ENCODE measurements at regions not wholly inside any gene's neighbourhood (a gene's known extent, or its start where the extent isn't known, plus 50 kb on each side); places are given as distances from the start of the nearest gene placed in this dataset.
A peak's percentile ranks its signal among the peaks of the same experiment; 100 is the strongest.

DNA sequence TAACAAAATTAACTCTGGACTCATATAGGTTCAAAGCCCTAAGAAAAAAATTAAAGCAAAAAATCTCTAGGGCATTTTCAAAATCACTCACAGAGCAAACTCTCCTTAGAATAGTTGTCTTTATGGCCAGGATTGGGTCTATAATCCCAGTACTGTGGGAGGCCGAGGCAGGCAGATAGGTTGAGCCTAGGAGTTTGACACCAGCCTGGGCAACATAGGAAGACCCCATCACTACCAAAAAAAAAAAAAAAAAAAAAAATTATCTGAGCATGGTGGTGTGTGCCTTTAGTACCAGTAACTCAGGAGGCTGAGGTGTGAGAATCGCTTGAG, 378.1 kb upstream of the TGFBR2 start:
- DNase-seq, result no peak
- Mint-ChIP-seq H3K27me3 (no peaks in the 10 kb centered on the region), H3K27ac (peak overlapping the region; percentile 75), H3K36me3 (peaks cover 13% of the 10 kb centered on the region), H3K9me3 (peaks cover 10% of the 10 kb centered on the region), H3K4me3 (no peak overlapping the region), H3K4me1 (peaks cover 44% of the 10 kb centered on the region)
- CTCF ChIA-PET, result no interaction called here

DNA sequence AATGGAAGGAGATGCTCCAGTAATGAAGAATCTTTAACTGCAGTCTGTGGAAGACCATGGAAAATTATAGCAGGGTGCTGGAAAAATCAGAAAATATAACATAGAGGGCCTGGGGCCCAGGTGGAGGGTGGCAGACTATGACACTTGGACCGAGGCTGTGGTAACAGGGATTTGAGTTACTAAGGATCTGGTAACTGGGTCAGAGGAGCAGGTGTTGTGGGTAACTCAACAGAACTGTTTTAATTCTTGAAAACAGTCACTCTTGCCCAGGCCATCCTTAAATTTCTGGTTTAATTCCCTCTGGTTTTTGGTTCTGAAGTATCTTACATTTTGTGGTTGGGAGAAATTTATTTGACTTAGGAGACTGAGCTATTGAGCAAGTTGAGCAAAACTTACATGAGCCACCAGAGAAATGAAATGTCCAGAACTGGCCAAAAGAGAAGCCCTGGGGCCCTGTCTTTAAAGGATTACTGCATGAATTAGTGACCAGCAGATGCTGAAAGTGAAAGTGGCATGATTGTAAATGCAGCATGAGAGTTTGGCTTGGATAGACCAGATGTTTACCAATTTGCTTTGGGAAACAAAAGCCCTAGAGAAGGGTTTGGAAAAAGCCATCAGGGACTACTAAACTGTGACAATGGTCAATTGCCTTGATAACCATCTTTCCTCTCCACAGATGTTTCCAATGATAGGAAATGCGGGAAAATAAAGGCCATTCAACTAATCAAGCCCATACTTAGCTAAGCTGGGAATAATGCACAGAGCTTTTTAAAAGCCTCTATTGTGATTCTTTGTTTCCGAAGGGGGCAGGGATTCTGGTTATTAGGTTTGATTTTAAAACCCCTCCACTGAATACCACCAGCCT, 374.9 kb upstream of the TGFBR2 start:
- H3K9me3 Mint-ChIP-seq, result peaks cover 5% of the 10 kb centered on the region
- peaks cover 28% of the 10 kb centered on the region for H3K4me1 Mint-ChIP-seq
- H3K27me3 Mint-ChIP-seq, result no peaks in the 10 kb centered on the region
- no peak for DNase-seq
- CTCF ChIA-PET, result interaction anchor here (1.2 kb wide), 1 partner anchor 461 kb away, joined by 3 read pairs; no protein-coding TSS in a partner anchor
- no peak overlapping the region for H3K4me3 Mint-ChIP-seq
- no peak overlapping the region for H3K27ac Mint-ChIP-seq
- H3K36me3 Mint-ChIP-seq, result peaks cover 11% of the 10 kb centered on the region

DNA sequence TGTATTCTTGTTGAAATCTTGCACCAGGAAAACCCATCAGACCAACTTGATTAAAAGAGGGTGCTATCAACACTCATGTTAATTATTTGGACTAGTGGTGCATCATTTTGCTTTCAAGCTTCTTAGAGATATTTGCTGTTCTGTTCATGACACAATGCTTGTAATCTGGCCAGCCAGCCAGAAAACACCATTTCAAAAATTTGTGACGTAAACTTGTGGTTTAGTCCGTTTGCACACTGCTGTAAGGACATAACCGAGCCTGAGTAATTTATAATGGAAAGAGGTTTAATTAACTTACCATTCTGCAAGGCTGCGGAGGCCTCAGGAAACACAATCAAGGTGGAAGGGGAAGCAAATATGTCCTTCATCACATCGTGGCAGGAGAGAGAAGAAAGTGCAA, 374.3 kb upstream of the TGFBR2 start:
- H3K36me3 Mint-ChIP-seq, result peaks cover 10% of the 10 kb centered on the region
- H3K9me3 Mint-ChIP-seq, result peaks cover 4% of the 10 kb centered on the region
- H3K27ac Mint-ChIP-seq, result no peak overlapping the region
- no peak overlapping the region for H3K4me3 Mint-ChIP-seq
- no peak for DNase-seq
- peaks cover 3% of the 10 kb centered on the region for H3K27me3 Mint-ChIP-seq
- H3K4me1 Mint-ChIP-seq, result peaks cover 22% of the 10 kb centered on the region
- CTCF ChIA-PET, result no interaction called here

DNA sequence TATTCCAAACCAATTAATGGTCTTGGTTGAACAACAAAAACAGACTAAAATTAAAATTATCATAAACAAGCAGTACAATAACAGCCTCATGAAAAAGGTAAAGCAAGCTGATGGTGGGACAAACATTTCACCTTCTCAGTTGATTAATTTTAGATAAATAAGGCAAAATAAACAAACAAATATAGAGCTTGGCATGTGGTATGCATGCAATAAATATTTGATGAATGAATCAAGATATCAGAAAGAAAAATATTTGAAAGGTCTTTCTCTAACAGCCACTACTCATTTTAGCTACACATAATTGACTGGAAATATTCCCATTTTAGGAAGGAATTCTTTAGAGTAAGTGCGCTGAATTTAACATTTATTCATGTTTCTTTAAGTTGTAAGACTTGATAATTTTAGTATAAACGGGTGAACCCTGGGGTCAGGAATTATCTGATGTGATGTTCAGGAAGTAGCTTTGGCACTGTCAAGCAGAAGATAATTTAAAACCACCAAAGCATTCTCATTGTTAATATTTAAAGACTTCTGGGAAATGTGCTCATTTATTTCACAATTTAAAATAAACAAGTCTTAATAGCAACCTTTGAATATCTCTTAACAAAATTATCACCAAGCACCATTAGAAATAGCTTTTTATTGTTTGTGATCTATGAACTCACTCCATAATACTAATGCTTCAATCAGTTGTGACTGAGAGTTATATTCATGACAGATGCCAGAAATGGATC, 372.3 kb upstream of the TGFBR2 start:
- Mint-ChIP-seq H3K9me3 (peaks cover 4% of the 10 kb centered on the region), H3K4me3 (no peak overlapping the region), H3K27me3 (peaks cover 3% of the 10 kb centered on the region), H3K27ac (no peak overlapping the region), H3K4me1 (peaks cover 5% of the 10 kb centered on the region), H3K36me3 (peaks cover 2% of the 10 kb centered on the region)
- DNase-seq, result no peak
- CTCF ChIA-PET, result interaction anchor here (0.6 to 1.3 kb wide), 3 partner anchors 15 to 226 kb away, joined by 3 read pairs; no protein-coding TSS in a partner anchor

DNA sequence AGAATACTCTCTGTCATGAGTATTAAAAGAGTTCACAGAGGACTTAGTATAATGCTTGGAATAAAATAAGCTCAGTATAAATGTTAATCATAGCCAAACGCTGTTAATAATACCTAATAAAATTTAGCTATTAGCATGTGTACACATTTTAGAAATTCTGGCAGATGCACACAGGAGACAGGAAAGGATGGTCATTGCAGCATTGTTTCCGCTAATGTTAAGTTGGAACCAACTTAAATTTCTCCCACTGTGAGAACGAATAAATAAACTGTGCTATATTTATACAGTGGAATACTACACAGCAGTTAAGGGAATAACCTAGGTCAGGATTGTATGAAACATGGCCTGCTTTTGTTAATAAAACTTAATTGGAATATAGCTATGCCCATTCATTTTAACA, 370.4 kb upstream of the TGFBR2 start:
- Mint-ChIP-seq H3K36me3 (no peaks in the 10 kb centered on the region), H3K4me1 (no peaks in the 10 kb centered on the region), H3K27me3 (peaks cover 3% of the 10 kb centered on the region), H3K4me3 (no peak overlapping the region), H3K9me3 (peaks cover 1% of the 10 kb centered on the region), H3K27ac (no peak overlapping the region)
- DNase-seq, result no peak
- CTCF ChIA-PET, result interaction anchor here (0.6 kb wide), 1 partner anchor 430 kb away, joined by 3 read pairs; no protein-coding TSS in a partner anchor

DNA sequence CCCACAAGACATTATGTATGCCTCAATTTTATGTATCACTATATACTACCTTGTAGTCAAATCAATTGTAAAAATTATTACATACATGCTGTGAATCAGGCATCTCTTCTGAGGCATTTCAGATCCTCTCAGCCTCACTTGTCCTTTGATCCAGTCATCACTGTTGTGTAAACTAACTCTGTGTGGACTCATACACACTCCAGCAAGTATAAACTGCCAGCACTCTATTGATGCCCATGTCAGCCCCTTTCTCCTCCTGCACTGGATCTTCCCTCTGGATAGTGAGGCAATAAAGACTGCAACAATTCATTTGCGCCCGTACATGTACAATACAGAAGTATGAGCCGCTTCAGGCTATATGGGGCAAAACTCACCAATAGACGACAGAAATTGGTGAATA, 364.7 kb upstream of the TGFBR2 start:
- Mint-ChIP-seq H3K4me3 (no peak overlapping the region), H3K36me3 (no peaks in the 10 kb centered on the region), H3K4me1 (no peaks in the 10 kb centered on the region), H3K27ac (no peak overlapping the region), H3K27me3 (peaks cover 1% of the 10 kb centered on the region), H3K9me3 (peaks cover 1% of the 10 kb centered on the region)
- CTCF ChIA-PET, result no interaction called here
- no peak for DNase-seq

DNA sequence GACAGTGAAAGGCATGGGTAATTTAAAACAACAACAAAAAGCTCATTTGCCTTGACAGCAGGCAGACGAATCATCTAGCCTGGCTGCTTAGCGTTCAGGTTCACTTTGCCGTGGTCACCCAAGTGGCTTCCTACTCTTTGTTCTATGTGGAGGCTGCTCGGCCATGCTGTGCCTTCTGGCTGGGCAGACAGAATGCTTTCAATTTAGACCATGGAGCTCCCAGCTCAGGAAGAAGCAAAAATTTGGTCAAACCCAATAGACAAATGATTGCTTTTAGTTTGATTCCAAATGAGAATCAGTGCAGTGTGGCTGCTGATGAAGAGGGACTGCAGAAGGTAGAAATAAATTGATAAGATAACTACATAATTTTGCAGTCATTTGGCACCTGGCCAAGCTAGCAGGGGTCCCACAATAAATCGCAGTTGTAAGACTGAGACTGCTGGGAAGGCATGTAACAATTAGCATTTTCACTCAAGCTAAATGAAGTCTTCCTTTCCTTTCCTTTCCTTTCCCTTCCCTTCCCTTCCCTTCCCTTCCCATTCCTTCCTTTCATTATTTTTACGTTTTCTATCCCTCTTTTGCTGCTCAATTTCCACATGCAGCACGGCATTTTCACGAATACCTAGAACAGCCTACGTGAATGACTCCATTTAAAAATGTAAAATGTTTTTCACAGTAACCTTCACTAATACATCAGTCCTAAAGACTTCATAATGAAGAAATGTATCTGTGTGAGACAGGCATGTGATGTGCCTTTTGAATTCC, 360.4 kb upstream of the TGFBR2 start:
- no peak overlapping the region for H3K4me3 Mint-ChIP-seq

DNA sequence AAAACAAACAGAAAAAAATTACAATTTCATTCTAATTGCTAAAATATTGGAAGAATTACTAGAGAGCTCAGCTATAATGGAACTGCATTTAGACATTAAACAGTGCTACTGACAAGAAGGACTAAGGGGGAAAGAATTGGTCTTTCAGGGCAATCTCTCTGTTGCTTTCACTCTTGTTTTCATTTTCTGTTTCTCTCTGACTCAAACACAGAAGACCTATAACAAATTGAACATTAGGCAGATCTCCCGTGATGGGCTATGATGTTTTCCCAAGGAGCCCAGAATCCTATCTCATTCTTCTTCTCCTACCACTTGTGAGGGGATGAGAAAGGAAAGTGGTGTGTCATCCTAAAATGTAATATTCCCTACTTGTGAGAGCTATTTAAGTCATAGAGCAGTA, 358.0 kb upstream of the TGFBR2 start:
- Mint-ChIP-seq H3K27me3 (no peaks in the 10 kb centered on the region), H3K9me3 (peaks cover 5% of the 10 kb centered on the region), H3K27ac (no peak overlapping the region), H3K4me1 (peaks cover 14% of the 10 kb centered on the region), H3K4me3 (no peak overlapping the region), H3K36me3 (no peaks in the 10 kb centered on the region)
- DNase-seq, result no peak
- CTCF ChIA-PET, result interaction anchor here (1.1 to 1.2 kb wide), 2 partner anchors 14 to 49 kb away, joined by 3 read pairs; no protein-coding TSS in a partner anchor

More for the DNA sequence above, 360.4 kb upstream of the TGFBR2 start:
- Mint-ChIP-seq H3K27ac (no peak overlapping the region), H3K27me3 (no peaks in the 10 kb centered on the region), H3K36me3 (no peaks in the 10 kb centered on the region), H3K9me3 (no peaks in the 10 kb centered on the region), H3K4me1 (peaks cover 14% of the 10 kb centered on the region)
- CTCF ChIA-PET, result no interaction called here
- DNase-seq, result no peak

DNA sequence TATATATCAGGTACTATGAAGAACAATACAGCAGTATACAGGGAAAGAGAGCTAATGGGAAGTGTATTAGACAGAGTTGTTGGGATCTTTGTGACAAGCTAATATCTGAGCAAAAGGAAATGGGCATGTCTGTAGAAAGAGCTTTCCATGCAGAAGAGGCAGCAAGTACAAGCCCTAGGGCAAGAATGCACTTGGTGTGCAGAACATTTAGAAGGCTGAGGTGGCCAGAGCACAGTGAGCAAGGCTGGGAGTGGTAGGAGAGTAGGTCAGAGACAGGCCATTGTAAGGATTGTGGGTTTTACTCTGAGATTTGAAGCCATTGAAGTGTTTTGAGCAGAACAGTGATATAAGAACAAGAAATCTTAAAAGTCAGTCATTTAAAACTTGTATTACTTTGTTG, 353.9 kb upstream of the TGFBR2 start:
- Mint-ChIP-seq H3K4me3 (no peak overlapping the region), H3K36me3 (no peaks in the 10 kb centered on the region), H3K4me1 (peaks cover 14% of the 10 kb centered on the region), H3K27me3 (no peaks in the 10 kb centered on the region), H3K9me3 (peaks cover 10% of the 10 kb centered on the region), H3K27ac (no peak overlapping the region)
- DNase-seq, result no peak
- CTCF ChIA-PET, result interaction anchor here (1.4 kb wide), 1 partner anchor 9 kb away, joined by 3 read pairs; no protein-coding TSS in a partner anchor

DNA sequence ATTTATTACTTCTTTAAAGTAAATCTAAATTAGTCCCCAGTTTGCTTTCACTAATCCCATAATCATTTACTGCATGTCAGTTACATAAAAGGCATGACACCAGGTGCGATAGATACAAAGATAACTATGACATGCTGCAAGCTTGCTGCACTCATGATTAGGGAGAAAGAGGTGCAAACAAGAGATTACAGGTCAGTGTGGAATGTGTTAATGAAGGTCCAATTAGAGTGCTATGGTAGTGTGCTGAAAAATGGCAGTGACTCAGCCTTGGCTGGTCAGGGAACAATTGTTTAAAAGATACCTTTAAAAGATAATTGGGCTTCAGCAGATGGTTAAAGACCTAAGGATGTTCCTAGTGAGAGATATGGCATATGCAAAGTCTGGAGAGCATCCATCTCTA, 352.6 kb upstream of the TGFBR2 start:
- H3K4me3 Mint-ChIP-seq, result no peak overlapping the region
- DNase-seq, result no peak
- H3K27ac Mint-ChIP-seq, result no peak overlapping the region
- peaks cover 10% of the 10 kb centered on the region for H3K9me3 Mint-ChIP-seq
- CTCF ChIA-PET, result no interaction called here
- H3K4me1 Mint-ChIP-seq, result peaks cover 8% of the 10 kb centered on the region
- no peaks in the 10 kb centered on the region for H3K27me3 Mint-ChIP-seq
- H3K36me3 Mint-ChIP-seq, result no peaks in the 10 kb centered on the region

DNA sequence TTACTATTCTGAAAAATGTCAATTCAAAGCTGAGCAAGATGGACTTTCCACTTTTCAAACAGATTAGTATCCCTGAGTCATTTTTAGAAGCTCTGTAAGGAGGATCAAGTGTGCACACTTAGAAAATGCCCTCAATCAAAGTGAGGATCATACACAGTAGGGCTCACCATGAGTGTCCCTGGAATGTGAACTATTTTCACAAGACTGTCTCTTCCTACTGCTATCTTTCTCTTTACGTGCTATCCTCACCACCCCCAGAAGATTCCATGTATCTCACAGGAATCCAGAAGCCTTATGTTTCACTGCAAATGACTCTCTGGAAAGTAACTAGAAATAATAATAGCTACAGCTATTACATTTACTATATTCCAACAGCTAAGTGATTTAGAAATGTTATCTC, 349.9 kb upstream of the TGFBR2 start:
- CTCF ChIA-PET, result no interaction called here
- no peaks in the 10 kb centered on the region for H3K4me1 Mint-ChIP-seq
- no peak overlapping the region for H3K27ac Mint-ChIP-seq
- no peaks in the 10 kb centered on the region for H3K36me3 Mint-ChIP-seq
- H3K9me3 Mint-ChIP-seq, result peaks cover 10% of the 10 kb centered on the region
- DNase-seq, result no peak
- H3K4me3 Mint-ChIP-seq, result no peak overlapping the region
- H3K27me3 Mint-ChIP-seq, result no peaks in the 10 kb centered on the region

DNA sequence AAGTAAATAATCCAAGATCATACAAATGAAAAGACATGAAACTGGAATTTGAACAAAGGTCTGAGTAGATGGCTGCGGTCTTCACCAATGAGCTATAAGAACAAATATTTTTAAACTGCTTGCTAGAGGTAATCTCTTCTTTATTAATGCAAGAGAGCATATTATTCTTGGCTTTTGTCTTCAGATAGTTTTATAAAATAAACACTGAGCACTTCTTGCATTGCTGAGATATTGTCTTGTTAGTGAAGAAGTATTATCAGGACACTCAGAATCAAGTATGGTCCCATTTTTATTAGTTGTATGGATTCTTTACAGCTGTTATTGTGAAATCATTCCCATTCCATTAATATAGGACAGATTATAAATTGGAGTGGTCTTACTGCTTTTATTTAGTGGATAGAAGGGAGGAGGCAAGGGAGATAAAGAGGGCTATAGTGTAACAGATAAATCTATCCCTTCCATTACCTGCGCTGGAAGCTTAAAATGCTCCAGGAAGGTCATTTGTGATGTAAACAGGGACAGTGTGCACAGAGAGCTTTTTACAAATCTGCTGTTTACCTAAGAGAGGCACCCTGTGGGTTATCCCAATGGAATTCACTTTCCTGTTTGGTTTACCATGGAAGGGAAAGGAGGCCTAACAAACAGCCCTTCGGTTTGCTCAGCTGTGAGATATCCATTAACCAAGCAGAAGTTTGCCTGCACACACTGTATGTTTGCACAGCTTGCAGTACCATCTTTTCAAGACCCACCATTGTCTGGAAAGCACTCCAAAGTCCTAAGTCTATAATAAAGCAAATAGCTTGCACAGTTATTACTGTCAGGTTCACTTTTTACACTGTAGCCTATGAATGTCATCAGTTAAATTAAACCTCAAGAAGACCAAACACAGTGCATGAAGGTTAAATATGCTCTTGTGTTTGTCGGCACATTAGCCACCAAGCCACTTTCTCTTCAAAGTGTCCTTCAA, 347.7 kb upstream of the TGFBR2 start:
- peaks cover 11% of the 10 kb centered on the region for H3K4me1 Mint-ChIP-seq
- DNase-seq, result no peak
- H3K27me3 Mint-ChIP-seq, result no peaks in the 10 kb centered on the region
- H3K9me3 Mint-ChIP-seq, result peaks cover 4% of the 10 kb centered on the region
- H3K27ac Mint-ChIP-seq, result no peak overlapping the region
- no peak overlapping the region for H3K4me3 Mint-ChIP-seq
- no peaks in the 10 kb centered on the region for H3K36me3 Mint-ChIP-seq
- CTCF ChIA-PET, result no interaction called here

DNA sequence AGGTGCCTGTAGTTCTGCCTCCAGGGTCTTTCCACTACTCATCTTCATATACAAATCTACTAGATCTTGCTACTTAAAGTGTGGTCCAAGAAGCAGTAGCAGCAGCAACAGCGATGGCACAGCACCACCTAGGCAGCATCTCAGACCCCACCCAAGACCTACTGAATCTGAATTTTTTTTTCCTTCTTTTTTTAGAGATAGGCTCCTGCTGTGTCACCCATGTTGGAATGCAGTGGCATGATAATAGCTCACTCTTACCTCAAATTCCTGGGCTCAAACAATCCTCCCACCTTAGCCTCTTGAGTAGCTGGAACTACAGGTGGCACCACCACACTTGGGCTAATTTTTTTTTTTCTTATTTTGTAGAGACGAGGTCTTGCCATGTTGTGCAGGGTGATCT, 346.7 kb upstream of the TGFBR2 start:
- no peaks in the 10 kb centered on the region for H3K27me3 Mint-ChIP-seq
- H3K36me3 Mint-ChIP-seq, result no peaks in the 10 kb centered on the region
- peaks cover 12% of the 10 kb centered on the region for H3K9me3 Mint-ChIP-seq
- H3K4me1 Mint-ChIP-seq, result peaks cover 17% of the 10 kb centered on the region
- DNase-seq, result no peak
- H3K27ac Mint-ChIP-seq, result no peak overlapping the region
- H3K4me3 Mint-ChIP-seq, result no peak overlapping the region
- CTCF ChIA-PET, result no interaction called here
